K562 (cell line): ENCODE measurements at regions not wholly inside any gene's neighbourhood (a gene's known extent, or its start where the extent isn't known, plus 50 kb on each side); places are given as distances from the start of the nearest gene placed in this dataset.

Experiments used
- ATAC-seq: fragments of 200-7000 bp; cut with Tn5 transposase; 3 replicates; pipeline ENCODE4 v1.9.1; 2020; ENCODE audit warnings: moderate library complexity
- BruUV-seq: library from RNA; stranded (reverse); fragments of 400-500 nt; replicated peaks from 2 replicates; lab custom pipeline; 2021; lab: Mats Ljungman, UMichigan
- CTCF ChIA-PET: fragments of 300-600 bp; formaldehyde crosslinking; extraction: SDS; loops from one replicate; lab custom pipeline; 2021; ENCODE audit warnings: low intra/inter-chr PET ratio; lab: Yijun Ruan, JAX
- POLR2A ChIA-PET: fragments of 300-600, 350-650 bp; sonication (Branson Sonifier 250); formaldehyde crosslinking; extraction: SDS; loops from one replicate; lab custom pipeline; 2021; ENCODE audit warnings: antibody characterized with exemption, inconsistent platforms; lab: Yijun Ruan, JAX
- DNase-seq, 4 experiments: peaks; one replicate each; pipeline versions ENCODE4 v3.0.0 to v3.0.0-alpha.2; 2011 to 2018; ENCODE audit warnings: low spot score in 3 of 4, mixed read lengths in 3 of 4; ENCODE audit errors: extremely low read depth in 1 of 4
- FAIRE-seq: peaks from 2 replicates; lab custom pipeline; 2011; peaks lifted over from hg19 to GRCh38; lab: Jason Lieb, UNC
- H2AFZ ChIP-seq: 2 replicates; pipeline ENCODE4 v1.6.0; 2011; ENCODE audit warnings: low read depth, low read length, control low read depth, inconsistent platforms
- H3K27ac ChIP-seq: fragments of 200-600 bp; 3 replicates; pipeline ENCODE4 v1.8.0; 2011; ENCODE audit warnings: low read depth, mild to moderate bottlenecking, control low read depth, inconsistent platforms, low read length, moderate library complexity, mixed read lengths; ENCODE audit errors: extremely low read depth
- H3K27me3 ChIP-seq, 2 experiments: fragments of 300-600 bp in 1 of 2; 2 replicates in 1 of 2; 3 replicates in 1 of 2; pipeline versions ENCODE4 v1.6.0 to v1.8.0; 2011; ENCODE audit warnings: inconsistent platforms in 2 of 2, low read length in 2 of 2, mild to moderate bottlenecking in 1 of 2, mixed read lengths in 1 of 2, moderate library complexity in 1 of 2; ENCODE audit not compliant: control insufficient read depth in 2 of 2, insufficient read depth in 2 of 2
- H3K36me3 ChIP-seq: fragments of 300-600 bp; 3 replicates; pipeline ENCODE4 v1.8.0; 2011; ENCODE audit warnings: mild to moderate bottlenecking, low read length, inconsistent platforms; ENCODE audit not compliant: control insufficient read depth, insufficient read depth
- H3K4me1 ChIP-seq, 2 experiments: fragments of 200-600 bp in 1 of 2; replicated peaks in 1 of 2; 2 replicates in 1 of 2; 3 replicates in 1 of 2; pipeline versions ENCODE4 v1.5.1 to v1.8.0; 2011; ENCODE audit warnings: inconsistent platforms in 2 of 2, low read length in 2 of 2, mild to moderate bottlenecking in 1 of 2, mixed read lengths in 1 of 2, moderate library complexity in 1 of 2; ENCODE audit not compliant: control insufficient read depth in 2 of 2, insufficient read depth in 2 of 2
- H3K4me2 ChIP-seq: 2 replicates; pipeline ENCODE4 v1.6.1; 2011; ENCODE audit warnings: low read length, control low read depth, inconsistent platforms, mixed read lengths; ENCODE audit not compliant: insufficient read depth
- H3K4me3 ChIP-seq: fragments of 200-600 bp; sonication (generic), shearing (Covaris generic); 2 replicates; pipeline ENCODE4 v1.5.1; 2016; ENCODE audit warnings: control low read depth, inconsistent platforms
- H3K79me2 ChIP-seq: fragments of 200-600 bp; 3 replicates; pipeline ENCODE4 v1.8.0; 2011; ENCODE audit warnings: low read length, inconsistent platforms; ENCODE audit not compliant: control insufficient read depth, insufficient read depth
- H3K9ac ChIP-seq, 2 experiments: 2 replicates each; pipeline versions ENCODE4 v1.6.0 to v1.6.1; 2011; ENCODE audit warnings: low read depth in 2 of 2, low read length in 2 of 2, control low read depth in 1 of 2, inconsistent platforms in 1 of 2, mild to moderate bottlenecking in 1 of 2, mixed read lengths in 1 of 2; ENCODE audit not compliant: insufficient read depth in 1 of 2
- H3K9me1 ChIP-seq: one replicate; pipeline ENCODE4 v1.6.0; 2011; ENCODE audit warnings: inconsistent platforms, mild to moderate bottlenecking, low read length, moderate library complexity; ENCODE audit not compliant: control insufficient read depth, insufficient read depth
- H3K9me3 ChIP-seq: replicated peaks from 2 replicates; pipeline ENCODE4 v1.5.1; 2011; ENCODE audit warnings: low read depth, low read length, inconsistent platforms; ENCODE audit not compliant: control insufficient read depth, insufficient read depth
- H4K20me1 ChIP-seq: replicated peaks from 2 replicates; pipeline ENCODE4 v1.6.1; 2011; ENCODE audit warnings: low read length, inconsistent platforms, mixed read lengths; ENCODE audit not compliant: control insufficient read depth, insufficient read depth
- ARID2 ChIP-seq: fragments of 450-650 bp; IDR thresholded peaks from 2 replicates; pipeline ENCODE4 v1.6.1; 2017; ENCODE audit warnings: antibody characterized with exemption, mild to moderate bottlenecking
- FOXJ2 ChIP-seq: fragments of 200-800 bp; sonication (Bioruptor generic); IDR thresholded peaks from 2 replicates; pipeline ENCODE4 v1.6.1; 2016; ENCODE audit warnings: missing genetic modification characterization, missing compliant biosample characterization
- GABPB2 ChIP-seq: fragments of 250-450 bp; sonication (Bioruptor Pico); conservative IDR thresholded peaks from 2 replicates; pipeline ENCODE4 v1.5.1; 2021; ENCODE audit warnings: mild to moderate bottlenecking
- HIVEP1 ChIP-seq: fragments of 250-450 bp; sonication (Bioruptor Pico); IDR thresholded peaks from 2 replicates; pipeline ENCODE4 v1.4.0; 2020; ENCODE audit warnings: mild to moderate bottlenecking
- HSF4 ChIP-seq: fragments of 250-450 bp; sonication (Bioruptor Pico); IDR thresholded peaks from 2 replicates; pipeline ENCODE4 v2.1.2; 2022; ENCODE audit warnings: mild to moderate bottlenecking, moderate library complexity, borderline replicate concordance
- IRF9 ChIP-seq: fragments of 450-650 bp; IDR thresholded peaks from 2 replicates; pipeline ENCODE4 v1.6.1; 2016; ENCODE audit warnings: missing biosample characterization, missing genetic modification characterization
- KLF13 ChIP-seq: fragments of 450-650 bp; IDR thresholded peaks from 2 replicates; pipeline ENCODE4 v1.6.1; 2016; ENCODE audit warnings: missing genetic modification characterization, low read depth, mild to moderate bottlenecking, missing compliant biosample characterization, moderate library complexity, borderline replicate concordance
- NELFE ChIP-seq: IDR thresholded peaks from 2 replicates; pipeline ENCODE4 v1.6.1; 2011; ENCODE audit warnings: mild to moderate bottlenecking; ENCODE audit not compliant: insufficient read depth, insufficient read length
- NFE2 ChIP-seq: IDR thresholded peaks from 2 replicates; pipeline ENCODE4 v1.6.1; 2014; ENCODE audit warnings: antibody characterized with exemption, low read depth
- NFIX ChIP-seq: fragments of 250-450 bp; sonication (Bioruptor Pico); IDR thresholded peaks from 2 replicates; pipeline ENCODE4 v1.4.0; 2020; ENCODE audit warnings: low read depth, mild to moderate bottlenecking, moderate library complexity
- POLR2AphosphoS2 ChIP-seq: IDR thresholded peaks from 2 replicates; pipeline ENCODE4 v1.6.1; 2012; ENCODE audit warnings: low read length, improper control_type of control experiment
- POLR2AphosphoS5 ChIP-seq: IDR thresholded peaks from 2 replicates; pipeline ENCODE4 v1.6.1; 2011; ENCODE audit warnings: mild to moderate bottlenecking, low read depth, low read length, moderate library complexity; ENCODE audit not compliant: control insufficient read depth, insufficient read depth
- RFX7 ChIP-seq: fragments of 250-450 bp; sonication (Bioruptor Pico); IDR thresholded peaks from 2 replicates; pipeline ENCODE4 v1.5.1; 2021; ENCODE audit warnings: mild to moderate bottlenecking
- SPI1 ChIP-seq: IDR thresholded peaks from 2 replicates; pipeline ENCODE4 v1.6.1; 2011; ENCODE audit warnings: low read depth, low read length, control low read depth, borderline replicate concordance
- TAF9B ChIP-seq: fragments of 450-650 bp; IDR thresholded peaks from 2 replicates; pipeline ENCODE4 v1.6.1; 2018; ENCODE audit warnings: mild to moderate bottlenecking; ENCODE audit not compliant: partially characterized antibody
- TGIF2 ChIP-seq: sonication (generic); formaldehyde crosslinking; IDR thresholded peaks from 2 replicates; pipeline ENCODE4 v1.8.1; 2022; ENCODE audit warnings: mild to moderate bottlenecking, missing genetic modification reagents, moderate library complexity
- THAP7 ChIP-seq: fragments of 250-450 bp; sonication (Bioruptor Pico); IDR thresholded peaks from 2 replicates; pipeline ENCODE4 v1.5.0; 2021
- ZNF133 ChIP-seq: fragments of 250-450 bp; sonication (Bioruptor Pico); IDR thresholded peaks from 2 replicates; pipeline ENCODE4 v1.4.0; 2020; ENCODE audit warnings: mild to moderate bottlenecking
- in situ Hi-C: fragments of 300-500 bp; cut with MboI; formaldehyde crosslinking; loops from 4 replicates; pipeline ENCODE4 v1.15.0; 2018; ENCODE audit warnings: inconsistent platforms, mixed read lengths
- intact Hi-C: fragments of 100-400 bp; cut with micrococcal nuclease; formaldehyde crosslinking; loops from 2 replicates; pipeline ENCODE4 v1.14.2; 2022

- no peak overlapping the region for H3K27ac ChIP-seq
- no peak overlapping the region for H2AFZ ChIP-seq
- H3K79me2 ChIP-seq = no peaks in the 10 kb centered on the region
- H3K9me3 ChIP-seq = no peaks in the 10 kb centered on the region
- in situ Hi-C loops (no loop called here), intact Hi-C loops (no loop called here)
- no peak overlapping the region for H3K9ac ChIP-seq
- no peaks in the 10 kb centered on the region for H3K9me1 ChIP-seq
- H3K4me2 ChIP-seq = no peak overlapping the region
- POLR2A ChIA-PET = no interaction called here
- no peaks in the 10 kb centered on the region for H4K20me1 ChIP-seq
- H3K36me3 ChIP-seq = no peaks in the 10 kb centered on the region
- FAIRE-seq = no peak
- no peak for TF ChIP-seq POLR2AphosphoS2
- no peak for TF ChIP-seq IRF9 (tag)
- no peak for TF ChIP-seq NFE2
- TF ChIP-seq HIVEP1 (CRISPR knock-in tag) = no peak
- TF ChIP-seq HSF4 (CRISPR knock-in tag) = no peak
- no peak for TF ChIP-seq ZNF133 (CRISPR knock-in tag)
- no peak for TF ChIP-seq NFIX (CRISPR knock-in tag)
- no peak for TF ChIP-seq NELFE
- no peak for TF ChIP-seq RFX7 (CRISPR knock-in tag)
- no peak for TF ChIP-seq FOXJ2
- no peak for TF ChIP-seq ARID2
- TF ChIP-seq SPI1 = no peak
- no peak for TF ChIP-seq THAP7
- TF ChIP-seq TGIF2 (CRISPR knock-in tag) = no peak
- TF ChIP-seq GABPB2 (CRISPR knock-in tag) = no peak
- no peak for TF ChIP-seq POLR2AphosphoS5
- no peak for TF ChIP-seq KLF13
- no peak for TF ChIP-seq TAF9B
- H3K4me3 ChIP-seq = no peak overlapping the region
- ATAC-seq = no peak
- no TSS peak for BruUV-seq
- DNase-seq = no peak
- no peaks in the 10 kb centered on the region for H3K4me1 ChIP-seq
- H3K27me3 ChIP-seq = no peaks in the 10 kb centered on the region
- CTCF ChIA-PET = no interaction called here
Observed at GRCh38 chr2:51243892-51244535, 212.1 kb upstream of the NRXN1 start.
